Activated CD4-positive, alpha-beta T cell treated with anti-CD3 and anti-CD28 coated beads, Interleukin-2, amount 10 ng/mL, durations not matched to agents 24 days and 14 days (primary cell): ENCODE measurements at regions not wholly inside any gene's neighbourhood (a gene's known extent, or its start where the extent isn't known, plus 50 kb on each side); places are given as distances from the start of the nearest gene placed in this dataset.

Experiments used
- DNase-seq: peaks from one replicate; pipeline ENCODE4 v3.0.0; 2022
- H3K27ac Mint-ChIP-seq: one replicate; pipeline ENCODE4 v1.8.0; 2022; ENCODE audit warnings: mild to moderate bottlenecking, mixed read lengths
- H3K27me3 Mint-ChIP-seq: one replicate; pipeline ENCODE4 v1.8.0; 2022; ENCODE audit warnings: mixed read lengths
- H3K36me3 Mint-ChIP-seq: one replicate; pipeline ENCODE4 v1.8.0; 2022; ENCODE audit warnings: low read depth, mild to moderate bottlenecking, mixed read lengths
- H3K4me1 Mint-ChIP-seq: one replicate; pipeline ENCODE4 v1.8.0; 2021; ENCODE audit warnings: mixed read lengths
- H3K4me3 Mint-ChIP-seq: one replicate; pipeline ENCODE4 v1.8.0; 2022; ENCODE audit warnings: mild to moderate bottlenecking, moderate library complexity, mixed read lengths
- H3K9me3 Mint-ChIP-seq: one replicate; pipeline ENCODE4 v1.8.0; 2021; ENCODE audit warnings: mixed read lengths
- intact Hi-C: fragments of 100-400 bp; cut with micrococcal nuclease; formaldehyde crosslinking; loops from one replicate; pipeline ENCODE4 v1.15.1; 2023

GRCh38 chr5:38207343-38207742 lies 51.0 kb upstream of the EGFLAM start:
- no peak for DNase-seq
- Mint-ChIP-seq H3K4me3 (no peak overlapping the region), H3K4me1 (no peaks in the 10 kb centered on the region), H3K9me3 (peaks cover under 1% of the 10 kb centered on the region), H3K27ac (no peak overlapping the region), H3K27me3 (peaks cover 4% of the 10 kb centered on the region), H3K36me3 (no peaks in the 10 kb centered on the region)
- intact Hi-C loops = no loop called here

- H3K9me3 Mint-ChIP-seq = no peaks in the 10 kb centered on the region
- H3K36me3 Mint-ChIP-seq = no peaks in the 10 kb centered on the region
- no peak overlapping the region for H3K4me3 Mint-ChIP-seq
- intact Hi-C loops = no loop called here
- no peak overlapping the region for H3K27ac Mint-ChIP-seq
- H3K27me3 Mint-ChIP-seq = peaks cover 8% of the 10 kb centered on the region
- DNase-seq = no peak
- H3K4me1 Mint-ChIP-seq = no peaks in the 10 kb centered on the region
These were observed 55.6 kb upstream of the EGFLAM start for GRCh38 chr5:38202741-38203140.

GRCh38 chr5:38200872-38201557 lies 57.3 kb upstream of the EGFLAM start:
- intact Hi-C loops = no loop called here
- Mint-ChIP-seq H3K36me3 (no peaks in the 10 kb centered on the region), H3K27me3 (peaks cover 4% of the 10 kb centered on the region), H3K4me1 (no peaks in the 10 kb centered on the region), H3K4me3 (no peak overlapping the region), H3K9me3 (no peaks in the 10 kb centered on the region), H3K27ac (no peak overlapping the region)
- DNase-seq = no peak

GRCh38 chr5:38197118-38197517 lies 61.2 kb upstream of the EGFLAM start:
- H3K27me3 Mint-ChIP-seq = peaks cover 29% of the 10 kb centered on the region
- no peak for DNase-seq
- no peaks in the 10 kb centered on the region for H3K4me1 Mint-ChIP-seq
- H3K4me3 Mint-ChIP-seq = no peak overlapping the region
- no peaks in the 10 kb centered on the region for H3K36me3 Mint-ChIP-seq
- intact Hi-C loops = no loop called here
- H3K9me3 Mint-ChIP-seq = no peaks in the 10 kb centered on the region
- H3K27ac Mint-ChIP-seq = no peak overlapping the region

- H3K36me3 Mint-ChIP-seq = no peaks in the 10 kb centered on the region
- intact Hi-C loops = loop anchor here (1.0 kb wide), 2 partner anchors 356 to 780 kb away; no protein-coding TSS in a partner anchor
- H3K4me1 Mint-ChIP-seq = no peaks in the 10 kb centered on the region
- no peaks in the 10 kb centered on the region for H3K9me3 Mint-ChIP-seq
- H3K27ac Mint-ChIP-seq = no peak overlapping the region
- DNase-seq = peak; percentile 86
- H3K4me3 Mint-ChIP-seq = no peak overlapping the region
- peaks cover 25% of the 10 kb centered on the region for H3K27me3 Mint-ChIP-seq
These were observed 65.3 kb upstream of the EGFLAM start for GRCh38 chr5:38193015-38193581.

GRCh38 chr5:38191693-38192092 lies 66.7 kb upstream of the EGFLAM start:
- Mint-ChIP-seq H3K4me1 (no peaks in the 10 kb centered on the region), H3K27me3 (peaks cover 29% of the 10 kb centered on the region), H3K4me3 (no peak overlapping the region), H3K27ac (no peak overlapping the region), H3K9me3 (no peaks in the 10 kb centered on the region), H3K36me3 (no peaks in the 10 kb centered on the region)
- intact Hi-C loops = no loop called here
- DNase-seq = no peak

GRCh38 chr5:38190111-38190510 lies 68.2 kb upstream of the EGFLAM start:
- H3K9me3 Mint-ChIP-seq = no peaks in the 10 kb centered on the region
- peaks cover 23% of the 10 kb centered on the region for H3K27me3 Mint-ChIP-seq
- H3K4me3 Mint-ChIP-seq = no peak overlapping the region
- no peaks in the 10 kb centered on the region for H3K36me3 Mint-ChIP-seq
- H3K4me1 Mint-ChIP-seq = no peaks in the 10 kb centered on the region
- no peak overlapping the region for H3K27ac Mint-ChIP-seq
- intact Hi-C loops = no loop called here
- no peak for DNase-seq

GRCh38 chr5:38189081-38189504 lies 69.3 kb upstream of the EGFLAM start:
- no peaks in the 10 kb centered on the region for H3K36me3 Mint-ChIP-seq
- H3K27ac Mint-ChIP-seq = no peak overlapping the region
- no peak for DNase-seq
- H3K4me1 Mint-ChIP-seq = no peaks in the 10 kb centered on the region
- H3K9me3 Mint-ChIP-seq = no peaks in the 10 kb centered on the region
- no peak overlapping the region for H3K4me3 Mint-ChIP-seq
- peaks cover 13% of the 10 kb centered on the region for H3K27me3 Mint-ChIP-seq
- intact Hi-C loops = no loop called here

GRCh38 chr5:38188591-38188990 lies 69.8 kb upstream of the EGFLAM start:
- intact Hi-C loops = no loop called here
- no peaks in the 10 kb centered on the region for H3K9me3 Mint-ChIP-seq
- peaks cover 8% of the 10 kb centered on the region for H3K27me3 Mint-ChIP-seq
- no peak overlapping the region for H3K27ac Mint-ChIP-seq
- H3K36me3 Mint-ChIP-seq = no peaks in the 10 kb centered on the region
- no peaks in the 10 kb centered on the region for H3K4me1 Mint-ChIP-seq
- H3K4me3 Mint-ChIP-seq = no peak overlapping the region
- no peak for DNase-seq

GRCh38 chr5:38187532-38187931 lies 70.8 kb upstream of the EGFLAM start:
- intact Hi-C loops = no loop called here
- Mint-ChIP-seq H3K27me3 (peaks cover 5% of the 10 kb centered on the region), H3K27ac (no peak overlapping the region), H3K9me3 (no peaks in the 10 kb centered on the region), H3K36me3 (no peaks in the 10 kb centered on the region), H3K4me1 (no peaks in the 10 kb centered on the region), H3K4me3 (no peak overlapping the region)
- no peak for DNase-seq

- Mint-ChIP-seq H3K27ac (no peak overlapping the region), H3K4me3 (no peak overlapping the region)
These were observed 73.7 kb upstream of the EGFLAM start for GRCh38 chr5:38184627-38185026.

GRCh38 chr5:38182991-38183390 lies 75.4 kb upstream of the EGFLAM start:
- H3K4me1 Mint-ChIP-seq = no peaks in the 10 kb centered on the region
- no peak for DNase-seq
- intact Hi-C loops = no loop called here
- no peaks in the 10 kb centered on the region for H3K9me3 Mint-ChIP-seq
- no peak overlapping the region for H3K27ac Mint-ChIP-seq
- H3K36me3 Mint-ChIP-seq = no peaks in the 10 kb centered on the region
- H3K4me3 Mint-ChIP-seq = no peak overlapping the region
- peaks cover 6% of the 10 kb centered on the region for H3K27me3 Mint-ChIP-seq

More at GRCh38 chr5:38184627-38185026, 73.7 kb upstream of the EGFLAM start:
- no peaks in the 10 kb centered on the region for H3K4me1 Mint-ChIP-seq
- H3K9me3 Mint-ChIP-seq = no peaks in the 10 kb centered on the region
- intact Hi-C loops = no loop called here
- peaks cover 6% of the 10 kb centered on the region for H3K27me3 Mint-ChIP-seq
- H3K36me3 Mint-ChIP-seq = no peaks in the 10 kb centered on the region
- DNase-seq = no peak

GRCh38 chr5:38168029-38168428 lies 90.3 kb upstream of the EGFLAM start:
- no peaks in the 10 kb centered on the region for H3K27me3 Mint-ChIP-seq
- DNase-seq = no peak
- no peaks in the 10 kb centered on the region for H3K36me3 Mint-ChIP-seq
- intact Hi-C loops = no loop called here
- H3K4me1 Mint-ChIP-seq = no peaks in the 10 kb centered on the region
- no peak overlapping the region for H3K4me3 Mint-ChIP-seq
- H3K9me3 Mint-ChIP-seq = no peaks in the 10 kb centered on the region
- H3K27ac Mint-ChIP-seq = no peak overlapping the region

- Mint-ChIP-seq H3K27me3 (no peaks in the 10 kb centered on the region), H3K27ac (no peak overlapping the region), H3K4me1 (no peaks in the 10 kb centered on the region), H3K9me3 (no peaks in the 10 kb centered on the region), H3K4me3 (no peak overlapping the region), H3K36me3 (no peaks in the 10 kb centered on the region)
- DNase-seq = no peak
- intact Hi-C loops = no loop called here
These were observed 90.8 kb upstream of the EGFLAM start for GRCh38 chr5:38167562-38167996.

GRCh38 chr5:38166832-38167231 lies 91.5 kb upstream of the EGFLAM start:
- Mint-ChIP-seq H3K27me3 (no peaks in the 10 kb centered on the region), H3K4me1 (no peaks in the 10 kb centered on the region), H3K27ac (no peak overlapping the region), H3K36me3 (no peaks in the 10 kb centered on the region), H3K4me3 (no peak overlapping the region), H3K9me3 (no peaks in the 10 kb centered on the region)
- no peak for DNase-seq
- intact Hi-C loops = no loop called here
